Keratinocyte (primary cell): ENCODE measurements at regions not wholly inside any gene's neighbourhood (a gene's known extent, or its start where the extent isn't known, plus 50 kb on each side); places are given as distances from the start of the nearest gene placed in this dataset.

Experiments used
- EZH2 ChIP-seq: IDR thresholded peaks from one replicate; pipeline ENCODE4 v1.6.1; 2012; ENCODE audit warnings: inconsistent platforms, mild to moderate bottlenecking, low read length, moderate library complexity
- TF ChIP-seq, protein P1 (sequence below), 3 experiments: IDR thresholded peaks in 1 of 3; conservative IDR thresholded peaks in 1 of 3; optimal IDR thresholded peaks in 1 of 3; 2 replicates in 2 of 3; 3 replicates in 1 of 3; pipeline versions ENCODE3 to v1.5.1; 2011; ENCODE audit warnings: low read length in 3 of 3, mild to moderate bottlenecking in 3 of 3, moderate library complexity in 2 of 3, control low read depth in 1 of 3, inconsistent platforms in 1 of 3; ENCODE audit not compliant: insufficient read depth in 2 of 3; ENCODE audit errors: extremely low read depth in 1 of 3

GRCh38 chr10:131737543-131738395, 163.0 kb upstream of the PPP2R2D start:
- TF ChIP-seq EZH2: no peak
- TF ChIP-seq, protein P1, sequence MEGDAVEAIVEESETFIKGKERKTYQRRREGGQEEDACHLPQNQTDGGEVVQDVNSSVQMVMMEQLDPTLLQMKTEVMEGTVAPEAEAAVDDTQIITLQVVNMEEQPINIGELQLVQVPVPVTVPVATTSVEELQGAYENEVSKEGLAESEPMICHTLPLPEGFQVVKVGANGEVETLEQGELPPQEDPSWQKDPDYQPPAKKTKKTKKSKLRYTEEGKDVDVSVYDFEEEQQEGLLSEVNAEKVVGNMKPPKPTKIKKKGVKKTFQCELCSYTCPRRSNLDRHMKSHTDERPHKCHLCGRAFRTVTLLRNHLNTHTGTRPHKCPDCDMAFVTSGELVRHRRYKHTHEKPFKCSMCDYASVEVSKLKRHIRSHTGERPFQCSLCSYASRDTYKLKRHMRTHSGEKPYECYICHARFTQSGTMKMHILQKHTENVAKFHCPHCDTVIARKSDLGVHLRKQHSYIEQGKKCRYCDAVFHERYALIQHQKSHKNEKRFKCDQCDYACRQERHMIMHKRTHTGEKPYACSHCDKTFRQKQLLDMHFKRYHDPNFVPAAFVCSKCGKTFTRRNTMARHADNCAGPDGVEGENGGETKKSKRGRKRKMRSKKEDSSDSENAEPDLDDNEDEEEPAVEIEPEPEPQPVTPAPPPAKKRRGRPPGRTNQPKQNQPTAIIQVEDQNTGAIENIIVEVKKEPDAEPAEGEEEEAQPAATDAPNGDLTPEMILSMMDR (optimal IDR thresholded peaks at IDR 0.05 in 1 of 3, IDR thresholded peaks at IDR 0.05 in 1 of 3, conservative IDR thresholded peaks at IDR 0.05 in 1 of 3; ENCODE audit: extremely low read depth in 1 of 3, insufficient read depth in 2 of 3, low read length in 3 of 3): no peak
